ENCODE measurements at regions not wholly inside any gene's neighbourhood (a gene's known extent, or its start where the extent isn't known, plus 50 kb on each side); places are given as distances from the start of the nearest gene placed in this dataset.

DNA sequence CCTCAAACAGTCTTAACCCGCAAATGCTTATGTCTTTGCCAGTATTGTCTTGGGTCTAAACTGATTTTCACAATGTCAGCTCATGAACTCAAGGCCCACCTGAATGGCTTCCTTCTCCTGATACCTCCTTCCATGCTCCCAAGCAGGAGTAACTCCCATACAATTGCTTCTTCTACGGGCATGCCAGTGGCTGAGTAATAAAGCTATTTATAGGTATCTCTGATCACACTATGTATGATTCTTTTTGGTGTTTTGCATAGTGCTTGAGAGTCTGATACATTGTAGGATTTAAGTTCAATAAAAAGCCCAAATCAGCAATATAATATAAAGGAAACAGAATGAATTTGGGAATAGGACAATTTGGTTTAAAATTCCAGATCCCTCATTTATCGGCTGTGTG, 235.0 kb upstream of the DCN start:
- Histone ChIP-seq H3K27ac (ENCODE audit: low read length) (no peak overlapping the region), H3K36me3 (ENCODE audit: insufficient read depth, low read length) (no peaks in the 10 kb centered on the region), H3K4me2 (ENCODE audit: insufficient read depth, low read length) (no peak overlapping the region), H3K27me3 (ENCODE audit: insufficient read depth, low read length, poor library complexity) (no peaks in the 10 kb centered on the region), H3K79me2 (ENCODE audit: insufficient read depth, low read length) (no peaks in the 10 kb centered on the region), H2AFZ (ENCODE audit: low read depth, low read length) (no peak overlapping the region), H4K20me1 (ENCODE audit: insufficient read depth, low read length) (no peaks in the 10 kb centered on the region), H3K9ac (ENCODE audit: low read depth, low read length) (no peak overlapping the region), H3K9me3 (ENCODE audit: insufficient read depth, low read length, severe bottlenecking) (no peaks in the 10 kb centered on the region), H3K4me3 (ENCODE audit: low read depth in 1 of 2, low read length in 2 of 2) (no peak overlapping the region), H3K4me1 (ENCODE audit: insufficient read depth, low read length) (no peaks in the 10 kb centered on the region)
- TF ChIP-seq EZH2 (IDR thresholded peaks at IDR 0.05; ENCODE audit: borderline replicate concordance, low read depth, low read length, severe bottlenecking), result no peak
- TF ChIP-seq, protein P1, sequence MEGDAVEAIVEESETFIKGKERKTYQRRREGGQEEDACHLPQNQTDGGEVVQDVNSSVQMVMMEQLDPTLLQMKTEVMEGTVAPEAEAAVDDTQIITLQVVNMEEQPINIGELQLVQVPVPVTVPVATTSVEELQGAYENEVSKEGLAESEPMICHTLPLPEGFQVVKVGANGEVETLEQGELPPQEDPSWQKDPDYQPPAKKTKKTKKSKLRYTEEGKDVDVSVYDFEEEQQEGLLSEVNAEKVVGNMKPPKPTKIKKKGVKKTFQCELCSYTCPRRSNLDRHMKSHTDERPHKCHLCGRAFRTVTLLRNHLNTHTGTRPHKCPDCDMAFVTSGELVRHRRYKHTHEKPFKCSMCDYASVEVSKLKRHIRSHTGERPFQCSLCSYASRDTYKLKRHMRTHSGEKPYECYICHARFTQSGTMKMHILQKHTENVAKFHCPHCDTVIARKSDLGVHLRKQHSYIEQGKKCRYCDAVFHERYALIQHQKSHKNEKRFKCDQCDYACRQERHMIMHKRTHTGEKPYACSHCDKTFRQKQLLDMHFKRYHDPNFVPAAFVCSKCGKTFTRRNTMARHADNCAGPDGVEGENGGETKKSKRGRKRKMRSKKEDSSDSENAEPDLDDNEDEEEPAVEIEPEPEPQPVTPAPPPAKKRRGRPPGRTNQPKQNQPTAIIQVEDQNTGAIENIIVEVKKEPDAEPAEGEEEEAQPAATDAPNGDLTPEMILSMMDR (IDR thresholded peaks at IDR 0.05; ENCODE audit: borderline replicate concordance, extremely low read depth, low read length, poor library complexity, severe bottlenecking), result no peak
- DNase-seq, result no peak
- ATAC-seq (ENCODE audit: insufficient read depth, low read depth), result no peak

DNA sequence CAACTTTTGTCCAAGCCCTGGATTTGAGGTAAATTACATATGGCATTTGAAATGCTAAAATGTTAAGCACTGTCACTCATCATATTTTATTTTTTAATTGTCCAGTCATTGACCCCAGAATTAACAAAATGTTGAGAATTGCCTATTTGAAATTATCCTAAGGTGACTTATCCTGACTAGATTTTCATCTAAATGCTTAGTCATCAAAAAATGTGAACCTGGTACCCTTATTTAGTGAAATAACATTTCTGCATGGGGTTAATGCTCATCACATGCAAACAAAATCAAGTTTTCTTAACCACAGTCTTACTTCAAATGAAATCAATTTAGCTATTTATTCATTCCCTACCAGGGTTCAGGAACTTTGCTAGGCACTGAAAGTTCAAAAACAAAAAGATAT, 232.0 kb upstream of the DCN start:
- H3K4me1 ChIP-seq (ENCODE audit: insufficient read depth, low read length), result no peaks in the 10 kb centered on the region
- no peaks in the 10 kb centered on the region for H3K36me3 ChIP-seq (ENCODE audit: insufficient read depth, low read length)
- H2AFZ ChIP-seq (ENCODE audit: low read depth, low read length), result no peak overlapping the region
- no peaks in the 10 kb centered on the region for H3K79me2 ChIP-seq (ENCODE audit: insufficient read depth, low read length)
- DNase-seq (no peak), ATAC-seq (ENCODE audit: insufficient read depth, low read depth) (no peak)
- TF ChIP-seq, protein P1 (IDR thresholded peaks at IDR 0.05; ENCODE audit: borderline replicate concordance, extremely low read depth, low read length, poor library complexity, severe bottlenecking), result no peak
- H3K4me3 ChIP-seq (ENCODE audit: low read depth in 1 of 2, low read length in 2 of 2), result no peak overlapping the region
- no peaks in the 10 kb centered on the region for H4K20me1 ChIP-seq (ENCODE audit: insufficient read depth, low read length)
- no peak overlapping the region for H3K9ac ChIP-seq (ENCODE audit: low read depth, low read length)
- no peak overlapping the region for H3K4me2 ChIP-seq (ENCODE audit: insufficient read depth, low read length)
- H3K9me3 ChIP-seq (ENCODE audit: insufficient read depth, low read length, severe bottlenecking), result no peaks in the 10 kb centered on the region
- no peaks in the 10 kb centered on the region for H3K27me3 ChIP-seq (ENCODE audit: insufficient read depth, low read length, poor library complexity)
- no peak overlapping the region for H3K27ac ChIP-seq (ENCODE audit: low read length)

DNA sequence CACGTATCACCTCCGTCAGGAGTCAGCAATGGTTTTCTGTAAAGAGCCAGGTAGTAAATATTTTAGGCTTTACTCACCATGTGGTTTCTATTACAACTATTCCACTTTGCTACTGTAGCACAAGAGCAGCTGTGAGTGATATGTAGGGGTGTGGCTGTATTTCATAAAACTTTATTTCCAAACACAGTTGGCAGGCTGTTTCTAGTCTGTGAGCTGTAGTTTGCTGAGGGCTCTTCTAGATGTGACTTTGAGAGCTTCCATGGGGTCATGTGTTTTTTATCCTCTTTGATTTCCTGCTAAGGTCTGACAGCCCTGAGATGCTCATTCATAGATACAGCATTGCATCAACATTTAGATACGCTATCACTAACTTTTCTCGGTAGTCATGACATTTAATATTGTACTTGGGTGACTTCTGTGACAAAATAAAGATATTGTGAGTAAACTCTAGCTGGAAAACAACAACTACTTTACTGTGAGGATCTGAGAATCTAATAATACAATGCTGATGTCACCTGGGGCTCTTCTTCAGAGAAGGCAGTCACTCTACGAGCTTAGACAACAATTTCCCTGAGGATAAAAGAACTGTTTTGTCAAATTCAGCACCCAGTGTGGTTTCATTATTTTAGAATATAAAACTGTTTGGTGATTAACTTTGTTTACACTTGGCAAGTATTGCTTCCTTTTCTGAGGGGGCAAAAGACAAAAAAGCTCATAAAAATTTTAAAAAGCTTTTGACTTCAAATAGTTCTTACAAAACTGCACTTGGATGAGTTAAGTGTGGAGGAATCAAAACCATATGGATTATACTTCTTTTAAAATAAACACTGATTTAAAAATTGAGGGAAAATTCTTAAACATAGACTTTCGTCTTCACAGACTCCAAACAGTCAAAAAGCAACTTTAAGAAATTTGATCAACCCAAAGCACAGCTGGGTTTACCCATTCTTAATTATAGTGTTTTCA, 231.2 kb upstream of the DCN start:
- no peak for DNase-seq
- Histone ChIP-seq H3K4me1 (ENCODE audit: insufficient read depth, low read length) (no peaks in the 10 kb centered on the region), H4K20me1 (ENCODE audit: insufficient read depth, low read length) (no peaks in the 10 kb centered on the region), H3K4me2 (ENCODE audit: insufficient read depth, low read length) (no peak overlapping the region), H2AFZ (ENCODE audit: low read depth, low read length) (no peak overlapping the region), H3K79me2 (ENCODE audit: insufficient read depth, low read length) (no peaks in the 10 kb centered on the region), H3K4me3 (ENCODE audit: low read depth in 1 of 2, low read length in 2 of 2) (no peak overlapping the region), H3K36me3 (ENCODE audit: insufficient read depth, low read length) (no peaks in the 10 kb centered on the region), H3K27ac (ENCODE audit: low read length) (no peak overlapping the region), H3K27me3 (ENCODE audit: insufficient read depth, low read length, poor library complexity) (no peaks in the 10 kb centered on the region), H3K9me3 (ENCODE audit: insufficient read depth, low read length, severe bottlenecking) (no peaks in the 10 kb centered on the region), H3K9ac (ENCODE audit: low read depth, low read length) (no peak overlapping the region)
- ATAC-seq (ENCODE audit: insufficient read depth, low read depth), result no peak
- TF ChIP-seq, protein P1 (IDR thresholded peaks at IDR 0.05; ENCODE audit: borderline replicate concordance, extremely low read depth, low read length, poor library complexity, severe bottlenecking), result no peak
- no peak for TF ChIP-seq EZH2 (IDR thresholded peaks at IDR 0.05; ENCODE audit: borderline replicate concordance, low read depth, low read length, severe bottlenecking)
